T1000 (cell line): ENCODE measurements at regions not wholly inside any gene's neighbourhood (a gene's known extent, or its start where the extent isn't known, plus 50 kb on each side); places are given as distances from the start of the nearest gene placed in this dataset.
"Not testable (repeated sequence)": the region's sequence is repeated elsewhere in the genome, so short reads cannot be mapped to it uniquely, and the experiment has no call there.

Experiments used
- DNase-seq: peaks from one replicate; lab custom pipeline; 2025; ENCODE audit warnings: mixed read lengths; lab: John Stamatoyannopoulos, UW

- DNase-seq: no peak
Measured at GRCh38 chr12:43252585-43252984, 299.4 kb downstream of the ADAMTS20 start.

DNA sequence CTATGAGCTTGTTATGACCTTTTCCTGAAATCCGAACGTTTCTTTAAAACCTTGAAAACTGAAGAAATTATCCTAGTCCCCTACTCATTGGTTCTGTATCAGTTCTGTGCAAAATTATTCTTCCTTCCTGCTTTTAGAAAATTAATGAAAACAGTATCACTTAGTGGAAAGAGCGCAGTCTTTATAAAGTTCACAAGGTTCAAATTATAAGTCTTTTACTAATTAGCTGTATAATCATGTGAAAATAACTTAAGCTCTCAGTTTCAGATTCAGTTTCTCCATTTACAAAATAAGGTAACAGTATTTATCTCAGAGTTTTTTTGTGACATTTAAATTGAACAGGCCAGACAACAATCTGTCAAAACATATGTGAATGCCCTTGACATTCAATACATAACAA lies 306.1 kb downstream of the ADAMTS20 start:
- DNase-seq: no peak

DNA sequence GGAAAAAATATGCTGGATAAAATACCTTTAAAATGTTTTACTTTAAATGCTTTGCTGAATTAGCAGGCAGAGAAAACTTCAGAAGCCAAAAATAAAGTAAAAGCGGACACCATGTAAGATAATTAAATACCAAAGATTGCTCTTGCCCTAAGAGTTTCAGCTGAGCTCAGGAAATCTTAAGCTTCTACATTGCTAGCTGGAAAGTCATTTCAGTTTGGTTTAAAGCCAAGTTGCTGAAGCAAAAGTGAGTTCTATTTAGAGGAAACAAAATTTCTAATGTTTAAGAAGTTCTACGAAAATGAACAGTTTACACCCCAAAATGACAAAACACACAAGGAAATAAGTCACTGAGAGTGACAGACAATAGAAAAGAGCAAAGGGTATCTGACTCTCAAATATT lies 310.0 kb downstream of the ADAMTS20 start:
- no peak for DNase-seq

DNA sequence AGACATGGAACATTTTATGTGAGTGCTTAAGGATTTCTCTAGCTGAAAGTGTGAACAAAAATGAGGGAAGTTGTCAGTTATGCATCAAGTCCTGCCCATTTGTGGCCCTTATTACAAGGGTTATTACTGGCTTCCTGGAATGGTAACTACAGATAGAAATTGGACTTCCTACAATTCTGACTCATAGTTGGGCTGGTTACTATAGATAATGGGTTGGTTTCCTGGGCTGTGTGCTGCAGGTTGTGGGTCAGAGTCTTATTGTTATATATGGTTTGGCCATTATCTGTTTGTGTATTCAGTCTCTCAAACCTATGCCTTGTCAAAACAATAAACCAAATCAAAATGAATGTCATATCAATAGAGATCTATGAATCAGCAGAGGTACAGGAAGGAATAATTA lies 313.7 kb downstream of the ADAMTS20 start:
- DNase-seq: no peak

- DNase-seq: no peak
Measured at GRCh38 chr12:43237238-43237879, 314.6 kb downstream of the ADAMTS20 start.

DNA sequence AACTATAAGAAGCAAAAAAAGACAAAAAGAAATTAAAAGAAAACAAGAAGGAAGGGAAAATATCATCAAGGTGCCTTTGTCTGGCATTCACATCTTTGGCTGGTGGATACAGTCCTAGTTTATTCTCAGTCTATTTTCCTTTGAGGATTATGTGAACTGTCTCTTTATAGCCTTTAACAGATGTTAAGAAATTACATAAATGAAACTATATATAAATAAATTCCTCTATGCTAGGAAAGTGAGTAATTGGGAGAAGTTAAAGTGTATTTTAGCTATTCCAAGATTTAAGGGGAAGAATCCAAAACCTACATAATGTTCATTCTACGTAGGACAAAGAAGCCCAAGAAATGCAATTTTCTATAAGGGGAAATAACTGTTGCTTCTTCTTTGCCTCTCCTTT lies 316.3 kb downstream of the ADAMTS20 start:
- no peak for DNase-seq

DNA sequence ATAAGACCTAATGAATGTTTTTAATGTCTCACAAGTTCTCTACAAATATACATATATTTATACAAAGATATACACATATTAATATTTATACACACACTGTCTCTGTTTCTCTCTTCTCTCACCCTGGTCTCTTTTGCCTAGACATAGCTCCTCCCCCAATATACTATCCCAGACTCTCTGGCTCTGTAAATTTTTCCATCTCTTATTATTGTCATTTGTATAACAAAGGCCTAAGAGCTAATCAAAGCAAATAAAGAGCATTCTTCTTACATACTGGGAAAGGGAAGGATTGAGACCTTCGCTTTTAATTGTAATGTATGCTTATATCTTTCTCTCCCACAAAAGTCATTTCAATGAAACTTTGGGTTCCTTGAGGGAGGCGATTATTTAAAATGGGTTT lies 318.1 kb downstream of the ADAMTS20 start:
- no peak for DNase-seq

DNA sequence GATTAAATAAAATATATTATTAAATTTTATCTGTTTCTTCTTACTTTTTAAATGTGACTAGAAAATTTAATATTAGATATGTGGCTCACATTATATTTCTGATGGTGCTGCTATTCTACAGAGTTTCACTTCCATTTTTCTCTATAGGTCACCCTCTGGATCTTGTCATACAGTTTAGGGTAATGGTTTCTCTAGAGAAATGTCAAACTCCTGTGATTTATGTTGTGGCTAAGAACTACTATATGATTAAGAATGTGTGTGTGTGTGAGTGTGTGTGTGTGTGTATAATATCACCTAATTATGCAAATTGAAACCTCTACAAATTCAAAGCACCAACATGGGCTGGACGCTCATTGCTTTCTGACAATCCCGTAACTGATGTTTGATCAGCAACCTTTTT lies 325.9 kb downstream of the ADAMTS20 start:
- DNase-seq: no peak

GRCh38 chr12:43224190-43224805 lies 327.7 kb downstream of the ADAMTS20 start:
- DNase-seq: not testable (repeated sequence)

GRCh38 chr12:43222796-43223195 lies 329.2 kb downstream of the ADAMTS20 start:
- no peak for DNase-seq

GRCh38 chr12:43221216-43221615 lies 330.8 kb downstream of the ADAMTS20 start:
- DNase-seq: no peak

GRCh38 chr12:43216490-43216889 lies 335.5 kb downstream of the ADAMTS20 start:
- no peak for DNase-seq

DNA sequence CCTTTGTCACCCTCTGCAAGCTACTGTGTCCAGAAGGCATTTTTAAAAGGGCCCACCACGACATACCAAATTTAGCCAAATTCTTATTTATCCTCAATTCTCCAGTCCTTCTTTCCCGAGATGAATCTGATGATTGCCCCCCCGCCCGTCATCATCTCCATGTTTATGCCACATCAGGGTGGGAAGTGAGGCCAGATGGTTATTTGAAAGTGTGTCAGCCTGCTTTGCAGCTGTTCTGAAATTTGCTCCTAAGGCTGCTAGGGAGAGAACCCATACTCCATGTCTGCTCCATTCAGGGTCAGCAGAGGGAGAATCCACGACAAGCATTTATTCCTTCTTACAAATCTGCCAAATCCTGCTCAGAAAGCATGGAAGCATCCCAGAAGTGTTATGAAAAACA lies 337.8 kb downstream of the ADAMTS20 start:
- no peak for DNase-seq

DNA sequence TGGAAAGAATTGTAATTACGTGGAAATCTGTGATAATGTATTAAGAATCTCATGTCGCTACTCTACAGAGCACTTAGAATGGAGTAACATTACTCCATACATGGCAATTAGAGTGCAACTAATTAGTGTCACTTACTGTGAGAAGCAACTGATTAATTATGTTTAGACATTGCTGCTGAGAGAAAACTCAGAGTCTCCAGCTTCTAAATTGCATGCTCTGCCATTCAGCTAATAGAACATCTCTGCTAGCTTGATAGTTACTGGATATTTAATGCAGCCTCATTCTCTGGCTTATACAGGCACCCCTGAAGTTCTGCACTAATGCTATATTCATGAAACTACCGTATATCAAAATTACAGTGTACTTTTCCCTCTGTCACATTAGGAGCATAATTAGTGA lies 338.4 kb downstream of the ADAMTS20 start:
- no peak for DNase-seq

DNA sequence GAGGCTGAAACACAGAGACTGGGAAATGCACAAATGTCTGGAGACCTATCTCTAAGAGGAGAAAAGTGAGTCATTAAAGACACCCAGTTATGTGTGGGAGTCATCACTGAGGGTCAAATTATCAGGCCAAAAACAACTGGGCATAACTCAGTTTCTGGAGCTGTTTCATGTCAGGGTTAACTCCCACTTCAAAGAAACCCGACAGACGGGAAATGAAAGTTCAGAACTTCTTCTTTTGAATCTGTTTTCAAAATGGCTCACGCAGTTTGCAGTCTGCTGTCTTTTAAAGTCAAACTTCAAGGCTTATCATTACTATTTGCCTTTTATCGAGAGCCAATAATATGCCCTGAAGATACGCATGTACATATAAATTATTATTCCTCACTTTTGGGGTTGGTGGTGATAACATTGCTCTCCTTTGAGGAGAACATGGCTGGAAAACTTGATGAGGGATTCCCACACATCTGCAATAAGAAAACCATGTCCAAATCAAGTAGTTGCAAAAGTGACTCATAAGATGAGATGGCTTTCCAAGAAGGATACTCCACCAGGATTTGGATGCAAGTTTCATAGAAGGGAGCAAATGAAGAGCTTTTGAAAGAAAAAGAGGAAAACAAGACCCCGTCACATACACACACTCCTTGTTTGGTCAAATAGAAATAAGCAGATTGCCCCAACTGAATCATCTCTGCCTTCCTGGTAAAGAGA lies 341.4 kb downstream of the ADAMTS20 start:
- no peak for DNase-seq

DNA sequence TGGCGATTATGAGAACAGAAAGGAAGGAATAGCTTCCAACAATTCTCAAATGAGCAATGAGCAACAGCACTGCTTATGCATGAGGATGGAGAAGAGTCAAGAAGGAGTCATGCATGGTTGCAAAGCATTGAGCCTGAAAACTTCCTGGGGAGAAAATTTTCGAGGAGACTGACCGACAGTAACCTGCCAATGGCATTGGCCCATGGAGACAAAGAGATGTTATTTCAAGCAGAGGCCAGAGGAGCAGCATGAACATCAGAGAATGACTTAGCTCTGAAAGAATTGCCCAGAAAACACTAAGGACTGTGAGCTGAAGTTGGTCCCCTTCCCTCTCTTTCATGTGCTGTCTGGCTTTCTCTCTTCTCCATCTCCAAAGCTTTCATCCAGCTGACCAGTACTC lies 343.4 kb downstream of the ADAMTS20 start:
- no peak for DNase-seq

DNA sequence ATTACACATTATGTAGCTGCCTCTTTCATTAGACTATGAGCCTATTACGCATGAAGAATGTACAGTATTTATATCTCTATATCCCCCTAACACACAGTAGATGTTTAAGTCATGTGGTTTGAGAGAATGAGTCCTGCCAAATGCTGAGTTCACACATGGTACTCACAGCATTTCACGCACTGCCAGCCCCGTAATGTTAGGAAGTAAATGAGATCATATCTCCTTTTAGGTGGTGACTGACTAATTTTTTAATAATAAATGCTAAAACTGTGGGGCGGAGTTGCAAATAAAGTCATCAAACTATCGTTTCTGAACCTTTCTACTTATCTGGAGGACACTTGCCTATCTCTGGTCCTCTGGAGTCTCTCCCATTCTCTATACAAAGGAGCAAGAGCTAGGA lies 343.8 kb downstream of the ADAMTS20 start:
- no peak for DNase-seq

DNA sequence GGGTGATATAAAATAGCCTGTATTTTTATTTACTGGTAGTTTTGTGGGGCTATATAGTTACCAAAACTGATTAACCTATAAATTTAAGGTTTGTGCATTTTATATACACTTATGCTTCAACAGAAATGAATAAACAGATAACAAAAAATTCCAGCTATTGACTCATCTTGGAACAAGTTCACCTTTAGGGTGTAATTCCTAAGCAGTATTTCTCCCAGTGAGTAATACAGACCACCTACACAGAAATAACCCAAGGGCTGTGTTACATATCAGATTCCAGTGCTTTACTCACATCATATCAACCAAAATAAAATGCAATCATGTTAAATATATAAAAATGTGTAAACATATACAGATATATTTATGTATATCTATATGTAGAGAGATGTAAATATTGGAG lies 345.6 kb downstream of the ADAMTS20 start:
- DNase-seq: no peak

DNA sequence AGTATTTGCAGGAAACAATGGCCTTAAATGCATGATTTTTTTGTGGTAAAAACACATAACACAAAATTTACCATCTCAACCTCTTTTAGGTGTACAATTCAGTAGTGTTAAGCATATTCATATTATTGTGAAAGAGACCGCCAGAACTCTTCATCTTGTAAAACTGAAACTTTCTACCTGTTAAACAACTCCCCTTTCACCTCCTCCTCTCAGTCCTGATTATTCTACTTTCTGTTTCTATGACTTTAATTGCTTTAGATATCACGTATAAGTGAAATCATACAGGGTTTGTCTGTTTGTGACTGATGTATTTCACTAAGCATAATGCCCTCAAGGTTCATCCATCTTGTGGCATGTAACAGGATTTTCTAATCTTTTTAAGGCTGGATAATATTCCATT lies 353.4 kb downstream of the ADAMTS20 start:
- no peak for DNase-seq

- no peak for DNase-seq
Measured at GRCh38 chr12:43196268-43196907, 355.6 kb downstream of the ADAMTS20 start.

- DNase-seq: not testable (repeated sequence)
Measured at GRCh38 chr12:43193096-43193495, 358.9 kb downstream of the ADAMTS20 start.

DNA sequence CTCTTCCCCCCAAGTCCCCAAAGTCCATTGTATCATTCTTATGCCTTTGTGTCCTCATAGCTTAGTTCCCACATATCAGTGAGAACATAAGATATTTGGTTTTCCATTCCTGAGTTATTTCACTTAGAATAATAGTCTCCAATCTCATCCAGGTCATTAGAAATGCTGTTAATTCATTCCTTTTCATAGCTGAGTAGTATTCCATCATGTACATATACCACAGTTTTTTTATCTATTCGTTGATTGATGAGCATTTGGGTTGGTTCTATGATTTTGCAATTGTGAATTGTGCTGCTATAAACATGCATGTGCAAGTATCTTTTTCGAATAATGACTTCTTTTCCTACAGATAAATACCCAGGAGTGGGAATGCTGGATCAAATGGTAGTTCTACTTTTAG lies 359.6 kb downstream of the ADAMTS20 start:
- not testable (repeated sequence) for DNase-seq

DNA sequence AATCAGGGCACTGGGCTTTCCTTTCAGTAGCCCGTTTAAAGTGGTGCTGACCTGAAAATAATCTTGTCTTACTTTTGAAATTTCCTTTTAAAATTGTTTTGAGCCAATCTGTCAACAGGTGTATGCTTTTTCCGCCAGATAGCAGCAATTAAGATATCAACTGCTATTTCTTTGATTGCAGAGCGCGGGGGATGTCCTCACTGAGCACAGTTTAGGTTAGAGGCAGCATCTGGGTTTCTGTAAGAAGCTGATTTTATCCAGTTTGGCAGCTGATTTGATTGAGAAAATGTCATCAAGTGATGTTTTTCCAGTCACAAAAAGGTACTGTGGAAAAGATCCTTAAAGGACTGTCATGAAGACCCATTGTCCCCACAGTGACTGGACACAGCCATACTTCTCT lies 371.8 kb downstream of the ADAMTS20 start:
- no peak for DNase-seq
